ENCODE measurements at regions not wholly inside any gene's neighbourhood (a gene's known extent, or its start where the extent isn't known, plus 50 kb on each side); places are given as distances from the start of the nearest gene placed in this dataset.

DNA sequence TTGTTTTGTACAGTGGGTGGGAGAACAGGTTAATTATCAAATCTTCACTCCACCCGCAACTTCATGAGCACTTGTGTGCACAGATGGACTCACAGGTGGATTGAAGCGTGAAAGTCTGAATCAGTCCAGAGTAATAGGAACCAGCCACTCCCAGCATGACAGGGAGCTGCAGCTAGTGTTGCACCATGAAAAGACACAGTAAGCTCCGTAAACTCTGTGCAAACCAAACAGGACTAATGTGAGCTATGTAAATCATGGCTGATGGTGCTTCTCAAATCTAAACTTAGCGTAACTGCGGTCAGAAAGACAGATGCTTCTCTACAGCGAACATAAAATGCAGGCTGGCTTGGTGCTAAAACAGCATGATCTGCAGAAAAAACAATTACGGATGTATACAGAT, 114.4 kb downstream of the CENPF start:
- TF ChIP-seq, protein P1, sequence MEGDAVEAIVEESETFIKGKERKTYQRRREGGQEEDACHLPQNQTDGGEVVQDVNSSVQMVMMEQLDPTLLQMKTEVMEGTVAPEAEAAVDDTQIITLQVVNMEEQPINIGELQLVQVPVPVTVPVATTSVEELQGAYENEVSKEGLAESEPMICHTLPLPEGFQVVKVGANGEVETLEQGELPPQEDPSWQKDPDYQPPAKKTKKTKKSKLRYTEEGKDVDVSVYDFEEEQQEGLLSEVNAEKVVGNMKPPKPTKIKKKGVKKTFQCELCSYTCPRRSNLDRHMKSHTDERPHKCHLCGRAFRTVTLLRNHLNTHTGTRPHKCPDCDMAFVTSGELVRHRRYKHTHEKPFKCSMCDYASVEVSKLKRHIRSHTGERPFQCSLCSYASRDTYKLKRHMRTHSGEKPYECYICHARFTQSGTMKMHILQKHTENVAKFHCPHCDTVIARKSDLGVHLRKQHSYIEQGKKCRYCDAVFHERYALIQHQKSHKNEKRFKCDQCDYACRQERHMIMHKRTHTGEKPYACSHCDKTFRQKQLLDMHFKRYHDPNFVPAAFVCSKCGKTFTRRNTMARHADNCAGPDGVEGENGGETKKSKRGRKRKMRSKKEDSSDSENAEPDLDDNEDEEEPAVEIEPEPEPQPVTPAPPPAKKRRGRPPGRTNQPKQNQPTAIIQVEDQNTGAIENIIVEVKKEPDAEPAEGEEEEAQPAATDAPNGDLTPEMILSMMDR (IDR thresholded peaks at IDR 0.05; ENCODE audit: insufficient read depth, low read length): no peak
- TF ChIP-seq POLR2AphosphoS5 (IDR thresholded peaks at IDR 0.05; ENCODE audit: low read depth): no peak
- TF ChIP-seq GABPA (IDR thresholded peaks at IDR 0.05; ENCODE audit: low read depth): no peak
- TF ChIP-seq, protein P2, sequence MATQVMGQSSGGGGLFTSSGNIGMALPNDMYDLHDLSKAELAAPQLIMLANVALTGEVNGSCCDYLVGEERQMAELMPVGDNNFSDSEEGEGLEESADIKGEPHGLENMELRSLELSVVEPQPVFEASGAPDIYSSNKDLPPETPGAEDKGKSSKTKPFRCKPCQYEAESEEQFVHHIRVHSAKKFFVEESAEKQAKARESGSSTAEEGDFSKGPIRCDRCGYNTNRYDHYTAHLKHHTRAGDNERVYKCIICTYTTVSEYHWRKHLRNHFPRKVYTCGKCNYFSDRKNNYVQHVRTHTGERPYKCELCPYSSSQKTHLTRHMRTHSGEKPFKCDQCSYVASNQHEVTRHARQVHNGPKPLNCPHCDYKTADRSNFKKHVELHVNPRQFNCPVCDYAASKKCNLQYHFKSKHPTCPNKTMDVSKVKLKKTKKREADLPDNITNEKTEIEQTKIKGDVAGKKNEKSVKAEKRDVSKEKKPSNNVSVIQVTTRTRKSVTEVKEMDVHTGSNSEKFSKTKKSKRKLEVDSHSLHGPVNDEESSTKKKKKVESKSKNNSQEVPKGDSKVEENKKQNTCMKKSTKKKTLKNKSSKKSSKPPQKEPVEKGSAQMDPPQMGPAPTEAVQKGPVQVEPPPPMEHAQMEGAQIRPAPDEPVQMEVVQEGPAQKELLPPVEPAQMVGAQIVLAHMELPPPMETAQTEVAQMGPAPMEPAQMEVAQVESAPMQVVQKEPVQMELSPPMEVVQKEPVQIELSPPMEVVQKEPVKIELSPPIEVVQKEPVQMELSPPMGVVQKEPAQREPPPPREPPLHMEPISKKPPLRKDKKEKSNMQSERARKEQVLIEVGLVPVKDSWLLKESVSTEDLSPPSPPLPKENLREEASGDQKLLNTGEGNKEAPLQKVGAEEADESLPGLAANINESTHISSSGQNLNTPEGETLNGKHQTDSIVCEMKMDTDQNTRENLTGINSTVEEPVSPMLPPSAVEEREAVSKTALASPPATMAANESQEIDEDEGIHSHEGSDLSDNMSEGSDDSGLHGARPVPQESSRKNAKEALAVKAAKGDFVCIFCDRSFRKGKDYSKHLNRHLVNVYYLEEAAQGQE (IDR thresholded peaks at IDR 0.05; ENCODE audit: insufficient replicate concordance, low read depth): no peak

Data from HL-60 (cell line).